KMS-11 (cell line): ENCODE measurements at regions not wholly inside any gene's neighbourhood (a gene's known extent, or its start where the extent isn't known, plus 50 kb on each side); places are given as distances from the start of the nearest gene placed in this dataset.

ENCODE experiments used
- H2AFZ ChIP-seq: fragments of 200-600 bp; sonication (generic); 2 replicates; pipeline ENCODE4 v1.6.1; 2016; ENCODE audit warnings: antibody characterized with exemption, mixed run types, low read depth
- H3K27ac ChIP-seq: fragments of 200-600 bp; sonication (generic); 2 replicates; pipeline ENCODE4 v1.6.1; 2016; ENCODE audit warnings: mild to moderate bottlenecking, mixed run types
- H3K27me3 ChIP-seq: fragments of 200-600 bp; sonication (generic); 2 replicates; pipeline ENCODE4 v1.6.1; 2017; ENCODE audit warnings: mild to moderate bottlenecking, low read depth, mixed run types, moderate library complexity; ENCODE audit not compliant: insufficient read depth
- H3K36me3 ChIP-seq: fragments of 200-600 bp; sonication (generic); 2 replicates; pipeline ENCODE4 v1.6.1; 2017; ENCODE audit warnings: mild to moderate bottlenecking, mixed run types; ENCODE audit not compliant: insufficient read depth
- H3K4me1 ChIP-seq: fragments of 200-600 bp; sonication (generic); 2 replicates; pipeline ENCODE4 v1.6.1; 2016; ENCODE audit warnings: mild to moderate bottlenecking, low read depth, mixed run types; ENCODE audit not compliant: poor library complexity, severe bottlenecking
- H3K4me2 ChIP-seq: fragments of 200-600 bp; sonication (generic); 2 replicates; pipeline ENCODE4 v1.7.0; 2016; ENCODE audit warnings: mild to moderate bottlenecking, mixed run types
- H3K4me3 ChIP-seq: fragments of 200-600 bp; sonication (generic); IDR thresholded peaks from 2 replicates; pipeline ENCODE4 v1.6.1; 2017; ENCODE audit warnings: low read depth, low read length, mixed read lengths; ENCODE audit not compliant: insufficient read depth
- H3K79me2 ChIP-seq: fragments of 200-600 bp; sonication (generic); 2 replicates; pipeline ENCODE4 v1.6.1; 2016; ENCODE audit warnings: low read depth, mixed run types; ENCODE audit not compliant: insufficient read depth
- H3K9ac ChIP-seq: fragments of 200-600 bp; sonication (generic); 2 replicates; pipeline ENCODE4 v1.6.1; 2016; ENCODE audit warnings: mild to moderate bottlenecking, mixed run types
- H4K20me1 ChIP-seq: fragments of 200-600 bp; sonication (generic); 2 replicates; pipeline ENCODE4 v1.6.1; 2016; ENCODE audit warnings: mild to moderate bottlenecking, mixed run types; ENCODE audit not compliant: insufficient read depth
- CTCF ChIP-seq: fragments of 200-600 bp; sonication (generic); conservative IDR thresholded peaks from 2 replicates; pipeline ENCODE4 v1.6.1; 2017; ENCODE audit warnings: low read depth, mild to moderate bottlenecking, antibody characterized with exemption, low read length, moderate library complexity, mixed read lengths

- Histone ChIP-seq H4K20me1 (no peaks in the 10 kb centered on the region), H3K4me3 (no peak overlapping the region), H3K4me1 (no peaks in the 10 kb centered on the region), H3K9ac (no peak overlapping the region), H3K27ac (no peak overlapping the region), H2AFZ (no peak overlapping the region), H3K36me3 (no peaks in the 10 kb centered on the region), H3K79me2 (no peaks in the 10 kb centered on the region), H3K27me3 (no peaks in the 10 kb centered on the region), H3K4me2 (no peak overlapping the region)
- TF ChIP-seq CTCF: no peak
These were observed 385.4 kb upstream of the RND3 start for GRCh38 chr2:150872756-150873395.

GRCh38 chr2:150866431-150866830, 379.0 kb upstream of the RND3 start:
- no peaks in the 10 kb centered on the region for H3K36me3 ChIP-seq

GRCh38 chr2:150863691-150864090, 376.2 kb upstream of the RND3 start:
- TF ChIP-seq CTCF: no peak
- Histone ChIP-seq H3K79me2 (no peaks in the 10 kb centered on the region), H4K20me1 (no peaks in the 10 kb centered on the region)

More at GRCh38 chr2:150866431-150866830, 379.0 kb upstream of the RND3 start:
- Histone ChIP-seq H3K4me2 (no peak overlapping the region), H3K4me1 (no peaks in the 10 kb centered on the region), H2AFZ (no peak overlapping the region), H3K27ac (no peak overlapping the region), H3K4me3 (no peak overlapping the region), H4K20me1 (no peaks in the 10 kb centered on the region), H3K9ac (no peak overlapping the region), H3K27me3 (no peaks in the 10 kb centered on the region), H3K79me2 (no peaks in the 10 kb centered on the region)
- TF ChIP-seq CTCF: no peak

GRCh38 chr2:150860301-150860700, 372.8 kb upstream of the RND3 start:
- H3K79me2 ChIP-seq: no peaks in the 10 kb centered on the region
- H3K27ac ChIP-seq: no peak overlapping the region
- TF ChIP-seq CTCF: no peak
- H3K4me1 ChIP-seq: no peaks in the 10 kb centered on the region
- no peaks in the 10 kb centered on the region for H4K20me1 ChIP-seq
- no peak overlapping the region for H2AFZ ChIP-seq
- no peaks in the 10 kb centered on the region for H3K27me3 ChIP-seq
- H3K9ac ChIP-seq: no peak overlapping the region
- H3K4me3 ChIP-seq: no peak overlapping the region
- H3K36me3 ChIP-seq: no peaks in the 10 kb centered on the region
- H3K4me2 ChIP-seq: no peak overlapping the region

More at GRCh38 chr2:150863691-150864090, 376.2 kb upstream of the RND3 start:
- Histone ChIP-seq H3K27me3 (no peaks in the 10 kb centered on the region), H3K4me1 (no peaks in the 10 kb centered on the region), H3K27ac (no peak overlapping the region), H3K4me3 (no peak overlapping the region), H3K9ac (no peak overlapping the region), H3K4me2 (no peak overlapping the region), H3K36me3 (no peaks in the 10 kb centered on the region), H2AFZ (no peak overlapping the region)
